ENCODE measurements at regions not wholly inside any gene's neighbourhood (a gene's known extent, or its start where the extent isn't known, plus 50 kb on each side); places are given as distances from the start of the nearest gene placed in this dataset.

DNA sequence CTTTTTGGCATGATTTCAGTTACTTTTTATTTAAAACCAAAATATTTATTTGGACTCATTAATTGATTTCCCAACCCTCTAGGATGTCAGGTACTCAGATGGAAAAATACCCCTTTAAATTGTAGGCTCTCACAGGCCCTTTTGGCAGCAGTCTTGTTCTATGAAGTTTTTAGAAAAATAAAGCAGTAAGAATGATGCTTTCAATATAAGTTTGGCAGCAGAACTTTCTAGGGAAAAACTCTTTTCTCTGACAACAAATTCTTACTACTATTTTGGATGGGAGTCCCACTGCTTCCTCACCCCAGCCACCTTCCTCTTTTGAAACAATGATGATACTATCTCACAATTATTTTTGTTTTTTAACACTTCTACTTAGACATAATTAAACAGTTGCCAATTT is 581.6 kb upstream of the SGCG start:
- H3K36me3 Mint-ChIP-seq = no peaks in the 10 kb centered on the region
- peaks cover 0 to 11% of the 10 kb centered on the region in 2 donors for H3K9me3 Mint-ChIP-seq
- no peak for ATAC-seq
- no peak for DNase-seq (ENCODE audit: low spot score in 2 of 2)
- H3K27ac Mint-ChIP-seq = no peak overlapping the region

DNA sequence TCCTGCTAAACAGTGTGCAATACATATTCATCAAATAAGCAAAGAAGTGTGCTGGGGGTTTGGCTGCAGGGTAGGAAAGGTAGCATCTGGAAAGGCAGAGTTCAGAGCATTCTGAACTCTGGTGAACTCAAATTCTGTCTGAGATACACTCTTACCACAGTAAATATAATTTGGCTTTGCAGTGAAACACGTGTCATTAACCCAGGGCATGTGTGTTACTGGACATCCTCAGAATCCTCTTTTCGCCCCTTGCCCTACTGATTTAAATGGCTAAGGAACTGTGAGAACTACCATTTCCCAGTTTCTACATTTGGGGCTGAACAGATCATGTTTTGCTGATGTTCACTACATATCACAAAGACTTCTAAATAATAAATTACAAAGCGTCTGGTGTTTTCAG is 562.8 kb upstream of the SGCG start:
- ATAC-seq = no peak
- no peak for DNase-seq (ENCODE audit: low spot score in 2 of 2)
- no peak overlapping the region for H3K27ac Mint-ChIP-seq
- peaks cover 0 to 8% of the 10 kb centered on the region in 2 donors for H3K9me3 Mint-ChIP-seq
- H3K36me3 Mint-ChIP-seq = no peaks in the 10 kb centered on the region

DNA sequence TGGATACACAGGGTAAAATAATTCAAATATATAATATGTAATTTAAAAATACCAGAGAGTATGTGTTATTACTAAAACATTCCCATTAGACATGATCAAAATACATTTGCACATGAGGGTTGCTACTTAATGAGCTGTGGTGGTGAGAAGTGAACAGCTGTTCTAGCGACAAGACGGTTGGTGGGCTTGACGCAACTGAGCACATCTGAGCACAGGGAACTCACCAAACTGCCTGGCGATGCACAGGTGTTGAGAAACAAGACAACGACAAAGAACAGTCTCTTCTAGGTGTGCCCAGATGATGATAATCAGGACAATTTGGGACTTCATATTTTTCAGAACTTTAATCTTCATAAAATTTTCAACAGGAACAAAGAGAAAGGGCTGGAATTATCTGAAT is 555.1 kb upstream of the SGCG start:
- Mint-ChIP-seq H3K9me3 (peaks cover 0 to 5% of the 10 kb centered on the region in 2 donors), H3K36me3 (peaks cover 0 to 5% of the 10 kb centered on the region in 2 donors), H3K27ac (no peak overlapping the region)
- DNase-seq (ENCODE audit: low spot score in 2 of 2) (no peak), ATAC-seq (no peak)

DNA sequence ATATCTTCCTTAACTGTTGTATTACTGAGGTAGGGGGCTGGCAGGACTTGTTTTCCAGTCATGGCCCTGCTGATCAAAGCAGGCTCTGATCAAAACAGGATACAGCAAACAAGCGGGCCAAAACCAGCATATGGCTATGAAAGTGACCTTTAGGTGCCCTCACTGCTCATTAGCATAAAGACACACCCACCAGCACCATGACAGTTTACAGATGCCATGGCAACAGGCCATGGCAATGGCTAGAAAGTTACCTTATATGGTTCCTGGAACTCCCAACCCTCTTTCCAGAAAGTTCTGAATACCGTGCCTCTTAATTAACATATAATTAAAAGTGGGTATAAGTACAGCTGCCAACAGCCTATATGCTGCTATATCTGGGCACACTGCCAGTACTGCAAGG is 551.4 kb upstream of the SGCG start:
- DNase-seq (ENCODE audit: low spot score in 2 of 2) (no peak), ATAC-seq (no peak)
- Mint-ChIP-seq H3K36me3 (peaks cover 8 to 11% of the 10 kb centered on the region in 2 donors), H3K9me3 (peaks cover 7 to 14% of the 10 kb centered on the region in 2 donors), H3K27ac (no peak overlapping the region)

DNA sequence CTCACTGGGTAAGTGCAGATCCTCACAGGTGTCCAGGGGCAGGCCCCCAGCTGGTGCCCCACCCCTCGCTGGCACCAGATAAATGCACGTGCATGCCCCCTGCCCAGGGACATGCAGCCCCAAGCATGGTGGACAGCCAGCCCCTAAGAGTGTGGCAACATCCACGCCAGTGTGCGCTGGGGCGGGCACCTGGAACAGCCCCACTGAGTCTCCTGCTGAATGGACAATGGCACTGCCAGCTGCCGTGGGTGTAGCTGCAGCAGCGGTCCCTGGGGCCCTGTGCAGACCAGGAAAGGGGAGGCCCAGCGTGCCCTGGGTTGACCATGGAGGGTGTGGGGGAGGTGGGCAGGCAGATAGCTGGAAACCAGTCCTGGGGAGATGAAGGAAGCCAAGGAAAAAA is 538.7 kb upstream of the SGCG start:
- ATAC-seq (no peak), DNase-seq (ENCODE audit: low spot score in 2 of 2) (no peak)
- no peaks in the 10 kb centered on the region for H3K36me3 Mint-ChIP-seq
- no peaks in the 10 kb centered on the region for H3K9me3 Mint-ChIP-seq
- H3K27ac Mint-ChIP-seq = no peak overlapping the region

DNA sequence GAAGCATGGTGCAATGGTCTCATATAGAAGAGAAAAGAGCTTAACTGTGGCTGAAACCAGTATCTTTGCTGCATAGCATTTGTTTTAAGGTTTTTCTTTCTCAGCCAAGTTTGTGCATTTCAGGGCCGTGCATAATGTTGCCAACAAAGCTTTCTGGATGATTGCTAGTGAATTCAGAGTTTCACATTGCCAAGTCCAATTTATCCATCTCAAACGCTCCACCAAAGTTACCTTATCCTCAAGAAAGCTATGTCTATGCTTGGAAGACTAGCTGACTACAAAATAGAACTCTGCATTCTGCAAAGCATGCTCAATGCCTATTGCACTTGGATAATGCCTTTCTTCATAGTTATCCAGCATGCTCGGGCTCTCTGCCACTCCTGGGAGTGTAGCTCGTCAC is 535.8 kb upstream of the SGCG start:
- no peaks in the 10 kb centered on the region for H3K36me3 Mint-ChIP-seq
- ATAC-seq = no peak
- DNase-seq (ENCODE audit: low spot score in 2 of 2) = no peak
- H3K27ac Mint-ChIP-seq = no peak overlapping the region
- no peaks in the 10 kb centered on the region for H3K9me3 Mint-ChIP-seq

DNA sequence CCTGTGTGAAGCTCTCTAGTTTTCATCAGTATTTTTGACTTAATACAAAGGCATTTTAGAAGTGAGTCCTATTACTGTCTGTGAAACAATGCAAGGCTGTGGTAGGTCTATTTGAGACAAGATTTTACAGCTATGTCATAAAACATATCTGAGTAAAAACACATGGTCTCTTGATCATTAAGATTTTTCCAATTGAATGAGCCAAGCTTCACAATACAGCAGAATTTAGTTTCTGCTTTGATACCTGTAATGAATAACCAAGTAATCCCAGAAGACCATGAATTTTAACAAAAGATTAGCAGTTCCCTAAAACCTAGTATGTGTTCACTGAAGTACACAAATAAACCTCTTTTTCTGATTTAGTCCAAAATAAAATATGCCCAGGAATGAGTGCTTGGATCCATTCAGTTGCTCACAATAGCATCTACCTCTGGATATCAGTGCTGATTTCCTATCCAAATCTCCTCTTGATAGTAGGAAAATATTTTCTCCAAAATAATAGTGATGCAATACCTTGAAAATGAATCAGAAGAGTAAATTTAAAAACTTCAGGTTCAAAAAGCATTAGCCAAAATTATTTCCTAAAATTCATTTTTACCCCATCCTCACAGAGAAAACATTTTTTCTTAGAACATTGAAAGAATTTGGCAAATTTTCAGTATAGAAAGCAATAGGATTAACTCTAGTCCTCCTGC is 533.5 kb upstream of the SGCG start:
- no peaks in the 10 kb centered on the region for H3K9me3 Mint-ChIP-seq
- DNase-seq (ENCODE audit: low spot score in 2 of 2) (no peak), ATAC-seq (no peak)
- H3K27ac Mint-ChIP-seq = no peak overlapping the region
- no peaks in the 10 kb centered on the region for H3K36me3 Mint-ChIP-seq

DNA sequence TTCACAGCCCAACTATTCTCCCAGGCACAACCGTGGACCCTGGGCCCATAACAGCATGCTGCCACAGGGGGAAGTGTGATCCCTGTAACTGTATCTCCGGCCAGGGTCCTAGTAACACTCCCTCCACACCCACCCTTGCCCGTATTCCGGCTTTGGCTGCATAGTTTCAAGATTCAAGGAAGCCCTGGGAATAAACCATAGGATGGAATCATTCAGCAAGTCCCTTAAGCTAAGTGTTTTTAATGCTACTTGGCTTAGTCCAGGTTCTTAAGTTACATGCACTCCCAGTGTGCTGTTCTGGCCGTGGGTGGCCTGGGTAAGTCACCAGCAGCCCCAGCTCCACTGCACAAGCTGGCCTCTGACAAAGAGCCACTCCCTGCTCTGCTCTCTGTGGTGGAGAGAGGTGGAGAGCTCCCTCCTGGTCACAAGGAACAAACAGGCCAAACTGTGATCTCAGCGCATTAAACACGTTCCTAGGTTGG is 532.4 kb upstream of the SGCG start:
- no peaks in the 10 kb centered on the region for H3K36me3 Mint-ChIP-seq
- ATAC-seq (no peak), DNase-seq (ENCODE audit: low spot score in 2 of 2) (no peak)
- no peaks in the 10 kb centered on the region for H3K9me3 Mint-ChIP-seq
- H3K27ac Mint-ChIP-seq = no peak overlapping the region

DNA sequence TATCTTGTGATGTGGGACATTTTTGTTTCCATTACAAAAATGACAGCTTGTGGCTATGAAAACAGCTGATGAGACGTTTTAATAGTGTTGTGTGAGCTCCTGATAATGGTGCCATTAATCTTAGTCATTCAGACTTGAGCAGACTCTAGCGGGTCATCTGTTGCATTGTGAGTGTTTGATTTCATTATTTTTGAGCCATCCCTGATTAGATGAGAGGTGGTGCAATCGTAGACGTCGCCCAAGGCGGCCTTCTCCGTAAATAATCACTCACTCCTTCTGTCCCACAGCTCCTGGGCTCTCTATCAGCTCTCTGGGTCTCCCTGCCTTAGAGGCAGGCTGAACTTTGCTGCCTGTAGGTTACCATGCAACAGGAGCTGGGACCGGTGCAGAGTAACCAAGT is 528.0 kb upstream of the SGCG start:
- Mint-ChIP-seq H3K36me3 (no peaks in the 10 kb centered on the region), H3K27ac (no peak overlapping the region), H3K9me3 (no peaks in the 10 kb centered on the region)
- ATAC-seq (no peak), DNase-seq (ENCODE audit: low spot score in 2 of 2) (no peak)

DNA sequence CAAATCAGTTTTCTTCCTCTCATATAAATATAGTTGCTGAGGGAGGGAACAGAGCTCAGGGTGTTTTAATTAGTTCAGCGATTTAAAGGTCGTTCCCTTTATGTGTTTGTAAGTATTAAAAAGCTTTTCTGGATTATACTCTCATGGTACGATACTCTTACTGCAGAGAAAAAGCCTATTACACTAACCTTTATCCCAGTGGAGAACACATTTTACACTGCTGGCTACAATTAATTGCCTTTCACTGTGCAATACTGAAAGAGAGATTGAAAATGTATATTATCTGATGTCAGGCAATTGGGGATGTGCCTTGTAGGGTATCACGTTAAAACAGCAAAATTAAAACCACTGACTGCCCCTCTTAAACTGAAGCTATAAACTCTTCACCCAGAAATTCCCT is 526.9 kb upstream of the SGCG start:
- no peaks in the 10 kb centered on the region for H3K9me3 Mint-ChIP-seq
- ATAC-seq (no peak), DNase-seq (ENCODE audit: low spot score in 2 of 2) (no peak)
- no peak overlapping the region for H3K27ac Mint-ChIP-seq
- H3K36me3 Mint-ChIP-seq = no peaks in the 10 kb centered on the region

DNA sequence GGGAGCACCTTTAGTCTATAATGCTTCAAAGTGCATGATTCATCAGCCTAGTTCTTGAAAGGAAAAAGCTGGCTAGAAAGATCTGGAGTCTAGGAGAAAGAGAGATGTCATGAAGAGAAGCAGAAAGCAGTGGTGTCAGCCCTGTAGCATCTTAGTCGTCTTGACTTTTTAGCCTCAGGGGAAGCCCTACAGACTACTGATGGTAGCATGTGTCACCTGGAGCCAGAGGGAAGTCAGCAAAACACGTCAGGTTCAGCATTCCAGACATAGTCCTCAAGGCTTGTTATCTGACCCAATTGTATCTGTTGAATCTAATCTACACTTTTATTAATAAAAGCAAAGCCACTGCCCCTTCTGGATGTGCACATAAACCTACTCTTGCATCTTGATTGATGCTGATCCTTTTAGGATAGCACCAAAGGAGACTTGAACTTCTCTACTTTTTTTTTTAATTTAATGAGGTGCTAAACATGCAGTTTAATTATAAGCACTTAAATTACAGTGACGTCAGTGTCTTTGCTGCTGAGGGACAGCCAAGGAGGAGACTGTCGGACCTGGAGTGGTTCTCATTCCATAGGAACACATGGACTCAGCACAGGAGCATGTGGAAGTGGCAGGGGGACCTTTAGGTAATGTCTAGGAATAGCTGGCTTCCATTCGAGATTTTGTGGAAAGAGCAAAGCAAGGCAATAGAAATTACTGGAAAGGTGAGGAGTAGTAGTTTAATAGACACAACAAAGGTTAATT is 525.5 kb upstream of the SGCG start:
- no peaks in the 10 kb centered on the region for H3K9me3 Mint-ChIP-seq
- H3K27ac Mint-ChIP-seq = peak overlapping the region in 1 of 2 donors; percentile 60
- no peak for ATAC-seq
- no peak for DNase-seq (ENCODE audit: low spot score in 2 of 2)
- no peaks in the 10 kb centered on the region for H3K36me3 Mint-ChIP-seq

DNA sequence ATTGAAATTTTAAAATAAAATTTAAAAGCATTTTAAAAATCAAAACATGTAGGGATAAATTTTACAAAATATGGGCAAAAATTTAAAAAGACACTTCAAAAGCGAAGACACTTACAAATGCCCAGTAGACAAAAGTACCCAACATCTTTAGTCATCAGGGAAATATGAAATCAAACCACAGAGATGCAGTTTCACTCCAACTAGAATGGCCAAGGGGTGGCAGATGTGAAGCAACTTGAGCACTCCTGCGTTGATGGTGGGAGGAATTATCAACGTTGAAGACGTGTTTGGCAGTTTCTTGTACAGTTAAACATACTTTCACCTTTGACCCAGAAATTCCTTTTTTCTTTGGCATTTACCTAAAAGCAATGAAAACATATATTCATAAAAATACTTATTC is 518.0 kb upstream of the SGCG start:
- DNase-seq (ENCODE audit: low spot score in 2 of 2) (no peak), ATAC-seq (no peak)
- Mint-ChIP-seq H3K27ac (no peak overlapping the region), H3K36me3 (no peaks in the 10 kb centered on the region), H3K9me3 (peaks cover 0 to 6% of the 10 kb centered on the region in 2 donors)

DNA sequence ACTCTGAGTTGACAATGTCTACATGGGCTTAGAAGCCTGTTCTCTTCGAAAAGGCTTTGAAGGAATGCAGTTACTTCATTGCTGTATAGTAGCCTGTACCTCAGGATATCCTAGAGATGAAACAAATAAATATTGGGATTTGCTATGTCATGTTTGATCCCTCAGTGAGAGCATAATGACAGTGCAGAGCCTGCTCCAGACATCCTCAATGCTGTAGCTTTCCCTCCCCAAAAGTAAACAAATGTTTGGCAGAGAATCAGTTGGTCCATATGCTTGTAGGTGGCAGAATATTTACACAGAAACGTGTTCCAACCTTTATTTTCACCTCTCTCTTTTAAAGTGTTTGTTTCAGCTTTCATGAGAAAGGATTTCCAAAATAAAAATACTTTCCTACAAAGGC is 515.3 kb upstream of the SGCG start:
- Mint-ChIP-seq H3K36me3 (no peaks in the 10 kb centered on the region), H3K9me3 (peaks cover 0 to 6% of the 10 kb centered on the region in 2 donors), H3K27ac (no peak overlapping the region)
- ATAC-seq (no peak), DNase-seq (ENCODE audit: low spot score in 2 of 2) (no peak)

DNA sequence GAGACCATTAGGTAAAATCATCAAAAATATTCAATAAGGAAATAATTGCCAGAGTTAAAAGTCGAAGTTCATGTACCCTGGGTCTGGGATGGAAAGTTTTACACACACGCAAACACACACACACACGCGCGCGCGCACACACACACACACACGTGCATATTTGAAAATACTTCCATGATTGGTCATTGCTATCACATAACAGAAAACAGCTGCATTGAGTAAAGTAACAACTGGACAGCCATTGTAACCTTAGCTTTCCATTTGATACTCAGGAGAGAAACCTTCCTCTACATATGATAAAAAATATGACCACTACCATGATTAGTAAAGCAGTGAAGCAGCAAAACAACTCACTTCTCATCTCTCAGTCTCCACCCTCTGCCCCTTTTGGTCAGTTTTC is 490.0 kb upstream of the SGCG start:
- DNase-seq (ENCODE audit: low spot score in 2 of 2) (no peak), ATAC-seq (no peak)
- H3K36me3 Mint-ChIP-seq = peaks cover 0 to 4% of the 10 kb centered on the region in 2 donors
- H3K27ac Mint-ChIP-seq = no peak overlapping the region
- peaks cover 8 to 16% of the 10 kb centered on the region in 2 donors for H3K9me3 Mint-ChIP-seq

DNA sequence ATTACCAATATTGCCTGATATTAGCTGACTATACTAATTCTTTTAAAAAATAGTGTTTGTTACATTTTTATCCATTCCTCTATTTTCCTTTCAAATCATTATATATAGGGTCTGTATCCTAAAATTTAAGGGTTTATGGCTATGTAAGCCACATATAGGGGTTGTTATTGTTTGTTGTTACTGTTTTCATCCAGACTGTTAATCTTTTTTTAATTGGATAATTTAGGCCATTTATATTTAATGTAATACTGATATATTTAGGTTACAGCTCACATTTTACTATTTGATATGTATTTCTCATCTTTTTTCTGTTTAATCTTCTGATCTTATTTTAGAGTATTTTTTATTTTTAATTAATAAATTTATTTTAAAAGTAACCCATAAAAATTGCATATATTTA is 487.1 kb upstream of the SGCG start:
- H3K27ac Mint-ChIP-seq = no peak overlapping the region
- no peak for DNase-seq (ENCODE audit: low spot score in 2 of 2)
- H3K36me3 Mint-ChIP-seq = peaks cover 0 to 9% of the 10 kb centered on the region in 2 donors
- no peak for ATAC-seq
- peaks cover 8 to 10% of the 10 kb centered on the region in 2 donors for H3K9me3 Mint-ChIP-seq

DNA sequence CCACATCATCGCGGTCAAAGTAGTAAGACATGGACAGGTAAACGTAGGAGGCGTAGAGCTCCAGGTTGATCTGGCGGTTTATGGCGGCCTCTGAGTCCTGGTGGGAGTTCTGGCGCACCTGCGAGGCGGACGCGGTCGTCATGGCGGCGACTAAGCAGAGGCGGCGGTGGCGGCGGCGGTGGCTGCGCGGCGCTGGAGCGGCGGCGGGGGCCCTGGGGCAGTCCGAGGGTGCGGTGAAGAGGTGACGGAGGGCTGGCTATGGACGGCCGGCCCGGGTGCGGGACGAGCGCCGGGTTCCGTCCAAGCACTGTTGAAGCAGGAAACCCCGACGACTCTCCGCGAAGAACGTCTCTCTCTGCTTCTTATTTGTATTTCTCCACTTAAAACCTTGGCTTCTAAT is 484.3 kb upstream of the SGCG start:
- Mint-ChIP-seq H3K36me3 (peaks cover 0 to 9% of the 10 kb centered on the region in 2 donors), H3K27ac (no peak overlapping the region), H3K9me3 (peaks cover 10 to 11% of the 10 kb centered on the region in 2 donors)
- DNase-seq (ENCODE audit: low spot score in 2 of 2) = no peak
- no peak for ATAC-seq

DNA sequence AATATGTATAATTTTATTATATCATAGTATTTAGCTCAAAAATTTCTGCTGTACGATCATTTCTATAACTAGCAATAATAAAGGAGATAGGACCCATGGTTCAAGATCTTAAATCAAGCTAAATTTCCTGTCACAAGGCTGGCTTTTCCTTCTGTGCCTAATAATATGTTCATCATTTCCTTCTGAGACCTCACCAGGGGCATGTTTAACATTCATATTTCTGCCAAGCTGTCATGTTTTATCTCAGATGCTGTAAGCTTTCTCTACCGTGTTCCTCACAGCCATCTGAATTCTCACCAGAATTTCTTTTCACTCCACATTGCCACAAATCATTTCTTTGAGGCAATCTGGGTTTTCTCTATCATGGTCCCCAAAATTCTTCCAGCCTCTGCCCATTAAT is 482.3 kb upstream of the SGCG start:
- DNase-seq (ENCODE audit: low spot score in 2 of 2) (no peak), ATAC-seq (no peak)
- peaks cover 0 to 9% of the 10 kb centered on the region in 2 donors for H3K36me3 Mint-ChIP-seq
- no peak overlapping the region for H3K27ac Mint-ChIP-seq
- H3K9me3 Mint-ChIP-seq = peaks cover 6 to 10% of the 10 kb centered on the region in 2 donors
